T47D (cell line): ENCODE measurements at regions not wholly inside any gene's neighbourhood (a gene's known extent, or its start where the extent isn't known, plus 50 kb on each side); places are given as distances from the start of the nearest gene placed in this dataset.

Source experiments
- DNase-seq, 2 experiments: peaks; one replicate each; pipeline versions ENCODE4 v3.0.0 to v3.0.0-alpha.2; 2011 to 2012; ENCODE audit warnings: low read depth in 1 of 2, low spot score in 1 of 2
- JUND ChIP-seq: IDR thresholded peaks from 2 replicates; pipeline ENCODE4 v1.6.1; 2012; ENCODE audit warnings: low read depth
- in situ Hi-C: cut with HindIII; loops from 2 replicates; pipeline ENCODE4 v1.10.0; 2016; ENCODE audit warnings: low sequenced_read_pairs, low pct_unique_long_range_greater_than_20kb

DNA sequence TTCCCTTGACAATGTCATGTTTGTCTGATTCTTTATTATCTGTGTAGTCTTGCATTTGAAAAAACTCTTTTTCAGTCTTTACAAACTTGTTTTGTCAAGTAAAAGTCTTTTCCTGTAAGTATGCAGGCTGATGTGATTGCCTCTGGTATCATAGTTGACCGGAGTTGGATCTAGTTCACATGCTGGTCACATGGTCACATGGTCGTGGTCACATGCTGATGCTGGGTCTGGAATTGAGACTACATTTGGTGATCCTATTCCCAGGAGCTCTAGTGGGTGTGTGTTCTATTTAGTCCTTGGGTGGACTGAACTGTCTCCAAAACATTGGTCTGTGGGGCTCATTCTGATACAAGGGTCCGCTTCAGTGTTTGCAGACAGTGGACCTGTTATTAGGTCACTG is 1798.8 kb upstream of the PRR20A start:
- TF ChIP-seq JUND, result no peak
- in situ Hi-C loops, result no loop called here
- DNase-seq, result no peak

GRCh38 chr13:55345224-55345623 is 1795.5 kb upstream of the PRR20A start:
- no peak for DNase-seq
- in situ Hi-C loops, result no loop called here

DNA sequence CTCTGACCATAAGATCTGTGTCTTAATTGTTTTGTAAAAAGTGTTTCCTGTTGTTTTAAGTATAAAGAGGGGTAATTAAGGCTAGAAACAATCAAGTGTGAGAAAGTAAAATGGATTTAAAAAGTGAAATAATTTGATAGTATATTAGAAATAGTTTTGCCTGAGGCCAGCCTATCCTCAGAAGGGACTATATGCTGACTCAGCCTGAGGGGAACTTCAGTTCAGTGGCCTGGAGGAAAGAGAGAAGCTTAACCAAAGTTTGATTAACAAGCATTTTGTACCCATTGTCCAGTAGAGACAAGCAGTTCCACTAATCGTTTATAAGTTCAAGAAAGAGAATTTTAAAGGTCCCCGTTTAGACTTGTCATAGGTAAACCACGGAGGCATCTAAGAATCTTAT is 1793.2 kb upstream of the PRR20A start:
- in situ Hi-C loops, result no loop called here
- TF ChIP-seq JUND, result no peak
- DNase-seq, result no peak

More at GRCh38 chr13:55345224-55345623, 1795.5 kb upstream of the PRR20A start:
- no peak for TF ChIP-seq JUND

- TF ChIP-seq JUND, result no peak
- DNase-seq, result peak in 1 of 2 experiments; percentile 6
- in situ Hi-C loops, result no loop called here
Observed at GRCh38 chr13:55359067-55359466, 1781.7 kb upstream of the PRR20A start.

GRCh38 chr13:55361141-55361540 is 1779.6 kb upstream of the PRR20A start:
- in situ Hi-C loops, result no loop called here
- no peak for DNase-seq
- no peak for TF ChIP-seq JUND

GRCh38 chr13:55366676-55367075 is 1774.0 kb upstream of the PRR20A start:
- in situ Hi-C loops, result no loop called here
- TF ChIP-seq JUND, result no peak
- no peak for DNase-seq

DNA sequence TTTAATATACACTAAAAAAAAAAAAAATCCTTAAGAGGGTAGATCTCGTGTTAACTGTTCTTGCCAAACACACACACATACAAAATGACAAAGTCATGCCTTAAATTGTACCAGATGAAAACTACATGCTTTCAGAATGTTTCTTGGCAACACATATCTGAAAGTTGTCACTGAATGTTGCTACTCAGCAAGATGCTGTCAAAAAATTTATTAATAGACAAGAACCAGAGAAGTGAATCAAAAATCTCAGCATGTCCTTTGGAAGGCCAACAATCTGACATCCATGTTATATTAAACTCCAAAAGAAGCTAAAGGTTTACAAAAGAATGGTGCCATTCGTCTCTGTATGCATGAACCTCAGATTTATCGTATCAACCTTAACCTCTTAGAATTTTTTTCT is 1746.2 kb upstream of the PRR20A start:
- no peak for DNase-seq
- in situ Hi-C loops, result no loop called here
- no peak for TF ChIP-seq JUND

DNA sequence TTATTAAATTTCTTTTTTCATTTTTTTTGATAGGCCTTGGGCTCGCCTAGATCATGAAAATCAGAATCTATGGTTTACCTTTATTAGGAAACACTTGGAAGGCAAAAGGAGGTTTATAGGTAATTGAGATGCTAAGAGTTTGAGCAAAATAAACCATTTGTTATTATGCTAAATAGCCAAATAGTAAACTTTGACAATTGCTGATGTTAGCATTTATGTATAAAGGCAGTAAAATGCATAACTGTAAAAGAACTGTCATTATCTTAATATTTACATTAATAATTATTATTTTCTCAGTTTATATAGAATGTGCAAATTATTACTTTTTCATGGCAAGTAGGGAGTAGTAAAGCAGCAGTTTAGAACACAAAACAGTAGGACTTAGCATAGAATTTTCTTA is 1737.8 kb upstream of the PRR20A start:
- in situ Hi-C loops, result no loop called here
- TF ChIP-seq JUND, result no peak
- DNase-seq, result no peak

GRCh38 chr13:55403887-55404487 is 1736.7 kb upstream of the PRR20A start:
- in situ Hi-C loops, result no loop called here
- no peak for TF ChIP-seq JUND
- no peak for DNase-seq

- peak in 1 of 2 experiments; percentile 43 for DNase-seq
- in situ Hi-C loops, result no loop called here
- no peak for TF ChIP-seq JUND
Observed at GRCh38 chr13:55410398-55411330, 1730.1 kb upstream of the PRR20A start.

DNA sequence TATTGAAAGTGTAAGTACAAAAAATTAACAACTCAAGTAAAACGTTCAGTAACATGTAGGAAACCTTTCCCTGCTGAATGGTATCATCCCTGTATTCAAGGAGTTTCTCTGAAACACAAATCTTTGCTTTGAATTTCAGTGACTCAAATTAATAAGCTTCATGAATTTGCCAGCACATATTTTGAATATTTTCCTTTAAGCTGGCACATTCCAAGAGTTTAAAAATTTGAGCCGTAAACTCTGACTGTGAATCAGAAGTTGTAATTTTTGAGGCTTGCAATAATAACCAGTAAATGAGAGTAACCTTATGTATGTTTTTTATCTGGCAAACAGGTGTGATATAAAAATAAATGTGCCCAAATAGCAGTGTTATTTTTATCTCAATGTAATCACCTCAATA is 1722.6 kb upstream of the PRR20A start:
- in situ Hi-C loops, result no loop called here
- no peak for DNase-seq
- no peak for TF ChIP-seq JUND

GRCh38 chr13:55432814-55433213 is 1707.9 kb upstream of the PRR20A start:
- no peak for DNase-seq
- TF ChIP-seq JUND, result no peak
- in situ Hi-C loops, result no loop called here

GRCh38 chr13:55437162-55437561 is 1703.6 kb upstream of the PRR20A start:
- DNase-seq, result no peak
- in situ Hi-C loops, result no loop called here
- no peak for TF ChIP-seq JUND

GRCh38 chr13:55439450-55439849 is 1701.3 kb upstream of the PRR20A start:
- peak in 1 of 2 experiments; percentile 11 for DNase-seq
- in situ Hi-C loops, result no loop called here

More at GRCh38 chr13:55439450-55439849, 1701.3 kb upstream of the PRR20A start:
- TF ChIP-seq JUND, result no peak
